ENCODE measurements at regions not wholly inside any gene's neighbourhood (a gene's known extent, or its start where the extent isn't known, plus 50 kb on each side); places are given as distances from the start of the nearest gene placed in this dataset.

GRCh38 chr6:156359912-156360311, 417.3 kb upstream of the ARID1B start:
- no peak for DNase-seq (ENCODE audit: low spot score in 2 of 2)
- H3K27ac ChIP-seq: no peak overlapping the region
- H3K4me3 ChIP-seq: no peak overlapping the region
- H3K4me1 ChIP-seq: no peaks in the 10 kb centered on the region
- H3K36me3 ChIP-seq: no peaks in the 10 kb centered on the region
- no peaks in the 10 kb centered on the region for H3K27me3 ChIP-seq
- intact Hi-C loops (cut with DNase I): no loop called here
- H3K9me3 ChIP-seq: no peaks in the 10 kb centered on the region
- no peak for TF ChIP-seq CTCF (IDR thresholded peaks at IDR 0.05)

GRCh38 chr6:156352861-156353260, 424.3 kb upstream of the ARID1B start:
- intact Hi-C loops (cut with DNase I): no loop called here
- no peak overlapping the region for H3K4me3 ChIP-seq
- H3K9me3 ChIP-seq: no peaks in the 10 kb centered on the region
- no peaks in the 10 kb centered on the region for H3K36me3 ChIP-seq
- DNase-seq (ENCODE audit: low spot score in 2 of 2): no peak
- H3K27ac ChIP-seq: no peak overlapping the region
- no peaks in the 10 kb centered on the region for H3K4me1 ChIP-seq
- no peaks in the 10 kb centered on the region for H3K27me3 ChIP-seq
- no peak for TF ChIP-seq CTCF (IDR thresholded peaks at IDR 0.05)

GRCh38 chr6:156351346-156351966, 425.7 kb upstream of the ARID1B start:
- Histone ChIP-seq H3K27ac (no peak overlapping the region), H3K27me3 (no peaks in the 10 kb centered on the region), H3K9me3 (no peaks in the 10 kb centered on the region), H3K4me1 (no peaks in the 10 kb centered on the region), H3K4me3 (no peak overlapping the region), H3K36me3 (no peaks in the 10 kb centered on the region)
- no peak for TF ChIP-seq CTCF (IDR thresholded peaks at IDR 0.05)
- no peak for DNase-seq (ENCODE audit: low spot score in 2 of 2)
- intact Hi-C loops (cut with DNase I): no loop called here

- Histone ChIP-seq H3K27me3 (no peaks in the 10 kb centered on the region), H3K4me1 (no peaks in the 10 kb centered on the region), H3K4me3 (no peak overlapping the region), H3K36me3 (no peaks in the 10 kb centered on the region), H3K9me3 (no peaks in the 10 kb centered on the region), H3K27ac (no peak overlapping the region)
- TF ChIP-seq CTCF (IDR thresholded peaks at IDR 0.05): no peak
- no peak for DNase-seq (ENCODE audit: low spot score in 2 of 2)
- intact Hi-C loops (cut with DNase I): no loop called here
Observed at GRCh38 chr6:156350337-156350736, 426.8 kb upstream of the ARID1B start.

- Histone ChIP-seq H3K9me3 (no peaks in the 10 kb centered on the region), H3K27ac (no peak overlapping the region), H3K36me3 (no peaks in the 10 kb centered on the region), H3K4me3 (no peak overlapping the region), H3K27me3 (no peaks in the 10 kb centered on the region), H3K4me1 (no peaks in the 10 kb centered on the region)
- no peak for TF ChIP-seq CTCF (IDR thresholded peaks at IDR 0.05)
- intact Hi-C loops (cut with DNase I): no loop called here
- DNase-seq (ENCODE audit: low spot score in 2 of 2): no peak
Observed at GRCh38 chr6:156348849-156349248, 428.3 kb upstream of the ARID1B start.

- no peak overlapping the region for H3K27ac ChIP-seq
- TF ChIP-seq CTCF (IDR thresholded peaks at IDR 0.05): no peak
- H3K4me3 ChIP-seq: no peak overlapping the region
- H3K4me1 ChIP-seq: no peaks in the 10 kb centered on the region
- intact Hi-C loops (cut with DNase I): no loop called here
- no peak for DNase-seq (ENCODE audit: low spot score in 2 of 2)
- no peaks in the 10 kb centered on the region for H3K36me3 ChIP-seq
- no peaks in the 10 kb centered on the region for H3K9me3 ChIP-seq
- no peaks in the 10 kb centered on the region for H3K27me3 ChIP-seq
Observed at GRCh38 chr6:156348424-156348823, 428.8 kb upstream of the ARID1B start.

Data from ascending aorta (tissue), 2 donors.